ENCODE measurements at regions not wholly inside any gene's neighbourhood (a gene's known extent, or its start where the extent isn't known, plus 50 kb on each side); places are given as distances from the start of the nearest gene placed in this dataset.

DNA sequence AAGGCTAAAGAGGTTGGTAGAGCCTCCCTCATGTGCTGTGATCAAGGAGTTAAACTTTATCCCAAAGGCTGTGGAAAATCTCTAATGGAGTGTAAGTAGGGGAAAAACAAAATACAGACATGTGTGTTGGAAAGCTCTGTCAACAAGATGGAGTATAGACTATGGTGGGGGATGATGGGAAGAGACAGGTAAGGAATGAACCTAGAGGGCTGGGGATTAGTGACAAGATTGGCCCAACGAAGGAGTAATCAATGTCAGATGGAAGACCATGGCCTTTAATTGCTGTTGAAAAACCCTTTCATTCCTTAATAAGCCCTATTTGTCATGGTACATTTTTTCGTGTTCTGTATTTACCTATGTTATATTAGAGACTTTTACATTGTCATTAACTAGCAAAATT lies 278.6 kb downstream of the SQOR start:
- no peak for TF ChIP-seq CTCF (IDR thresholded peaks at IDR 0.05)
- TF ChIP-seq POLR2A (IDR thresholded peaks at IDR 0.05), result no peak
